ENCODE measurements at regions not wholly inside any gene's neighbourhood (a gene's known extent, or its start where the extent isn't known, plus 50 kb on each side); places are given as distances from the start of the nearest gene placed in this dataset.

GRCh38 chr6:135624402-135625295 lies 127.1 kb upstream of the AHI1 start:
- WGBS, 2 experiments (ENCODE audit: extremely low coverage in 1 of 2, insufficient coverage in 1 of 2, insufficient read length in 1 of 2, insufficient replicate concordance in 2 of 2, low coverage in 1 of 2, low lambda C conversion rate in 2 of 2, missing lambda C conversion rate in 1 of 2): 84% methylated on average over 9 of the region's 9 CpGs; no CpG with 5 or more reads in 1 of the 2 experiments

More at GRCh38 chr6:135624402-135625295, 127.1 kb upstream of the AHI1 start:
- Histone ChIP-seq H3K23ac (ENCODE audit: insufficient read length) (no peak overlapping the region), H2AK5ac (ENCODE audit: low read depth, low read length) (no peak overlapping the region), H3K79me2 (ENCODE audit: control insufficient read depth in 1 of 2, insufficient read depth in 2 of 2, low read length in 2 of 2) (no peaks in the 10 kb centered on the region), H3K9ac (replicated peaks in 1 of 4; ENCODE audit: extremely low read depth in 1 of 4, low read depth in 3 of 4, low read length in 3 of 4) (no peak overlapping the region), H3K4me1 (replicated peaks in 1 of 4; ENCODE audit: control insufficient read depth in 3 of 4, insufficient read depth in 4 of 4, low read length in 3 of 4) (no peaks in the 10 kb centered on the region), H3K27me3 (replicated peaks in 1 of 4; ENCODE audit: control insufficient read depth in 3 of 4, extremely low read depth in 1 of 4, insufficient read depth in 3 of 4, low read length in 3 of 4) (no peaks in the 10 kb centered on the region), H3K36me3 (ENCODE audit: control insufficient read depth in 2 of 4, insufficient read depth in 4 of 4, low read length in 3 of 4) (no peaks in the 10 kb centered on the region), H3K9me3 (ENCODE audit: insufficient read depth in 2 of 2, low read depth in 1 of 2, low read length in 1 of 2) (no peaks in the 10 kb centered on the region), H2AFZ (ENCODE audit: low read length) (no peak overlapping the region), H3K79me1 (ENCODE audit: low read depth, low read length) (no peaks in the 10 kb centered on the region), H2BK20ac (ENCODE audit: low read length) (no peak overlapping the region), H3K23me2 (ENCODE audit: low read depth, low read length) (no peaks in the 10 kb centered on the region), H4K20me1 (replicated peaks in 1 of 2; ENCODE audit: control insufficient read depth in 1 of 2, insufficient read depth in 2 of 2, low read length in 2 of 2) (no peaks in the 10 kb centered on the region), H4K8ac (ENCODE audit: extremely low read depth, insufficient read depth, low read length) (no peak overlapping the region), H3K27ac (ENCODE audit: low read depth, low read length) (no peak overlapping the region), H2BK120ac (replicated peaks; ENCODE audit: low read depth, low read length) (no peak overlapping the region), H4K91ac (replicated peaks; ENCODE audit: insufficient read length, low read length) (no peak overlapping the region), H3K18ac (ENCODE audit: extremely low read depth, low read length) (no peak overlapping the region), H2BK5ac (ENCODE audit: low read depth, low read length) (no peak overlapping the region), H2BK12ac (ENCODE audit: low read depth, low read length) (no peak overlapping the region), H3K4me3 (ENCODE audit: extremely low read depth in 1 of 4, insufficient read depth in 2 of 4, low read depth in 3 of 4, low read length in 4 of 4) (no peak overlapping the region), H3K56ac (replicated peaks; ENCODE audit: insufficient read length, low read depth, low read length) (no peak overlapping the region), H3K14ac (ENCODE audit: insufficient read length) (no peak overlapping the region), H3K4ac (replicated peaks; ENCODE audit: insufficient read length, low read depth, low read length) (no peak overlapping the region), H2BK15ac (ENCODE audit: low read length) (no peak overlapping the region), H4K5ac (ENCODE audit: insufficient read length, low read depth, low read length) (no peak overlapping the region), H3K4me2 (ENCODE audit: insufficient read depth in 1 of 2, low read depth in 2 of 2, low read length in 2 of 2) (no peak overlapping the region)
- DNase-seq (ENCODE audit: low read depth in 1 of 2, low spot score in 2 of 2): no peak
- CTCF ChIA-PET (ENCODE audit: partially characterized antibody): no interaction called here
- no peak for FAIRE-seq
- POLR2A ChIA-PET (ENCODE audit: partially characterized antibody): no interaction called here
- TF ChIP-seq GTF2F1 (IDR thresholded peaks at IDR 0.05; ENCODE audit: borderline replicate concordance, low read depth, low read length) (no peak), POLR2AphosphoS5 (IDR thresholded peaks at IDR 0.05; ENCODE audit: low read depth, low read length) (no peak), RNF2 (IDR thresholded peaks at IDR 0.05; ENCODE audit: borderline replicate concordance, low read depth, low read length, missing control alignments, poor library complexity, severe bottlenecking) (no peak), RXRA (IDR thresholded peaks at IDR 0.05; ENCODE audit: insufficient read depth, low read depth, low read length) (no peak), CTBP2 (IDR thresholded peaks at IDR 0.05; ENCODE audit: borderline replicate concordance, insufficient read depth, insufficient read length, low read length) (no peak), GABPA (IDR thresholded peaks at IDR 0.05; ENCODE audit: borderline replicate concordance, insufficient read depth, low read length) (no peak), SAP30 (IDR thresholded peaks at IDR 0.05; ENCODE audit: insufficient read depth, insufficient replicate concordance, low read length) (no peak), SP2 (IDR thresholded peaks at IDR 0.05; ENCODE audit: low read length) (no peak), BACH1 (IDR thresholded peaks at IDR 0.05; ENCODE audit: low read length) (no peak), CHD1 (IDR thresholded peaks at IDR 0.05; ENCODE audit: low read depth, low read length) (no peak), MAX (IDR thresholded peaks at IDR 0.05) (no peak), CEBPB (IDR thresholded peaks at IDR 0.05; ENCODE audit: low read depth, low read length) (no peak), NRF1 (IDR thresholded peaks at IDR 0.05; ENCODE audit: low read depth, low read length) (no peak)
